H1 (cell line): ENCODE measurements at regions not wholly inside any gene's neighbourhood (a gene's known extent, or its start where the extent isn't known, plus 50 kb on each side); places are given as distances from the start of the nearest gene placed in this dataset.

Source experiments
- CTCF ChIA-PET: fragments of 300-600 bp; sonication (Branson Sonifier 250); formaldehyde crosslinking; loops from one replicate; lab custom pipeline; 2021; ENCODE audit not compliant: partially characterized antibody; lab: Charles Lee
- POLR2A ChIA-PET: fragments of 300-600 bp; sonication (Branson Sonifier 250); formaldehyde crosslinking; loops from one replicate; lab custom pipeline; 2021; ENCODE audit warnings: inconsistent platforms; ENCODE audit not compliant: partially characterized antibody; lab: Charles Lee
- DNase-seq, 2 experiments: peaks; one replicate each; pipeline versions ENCODE4 v3.0.0 to v3.0.0-alpha.2; 2010 to 2022; ENCODE audit warnings: low spot score in 2 of 2, low read depth in 1 of 2, mixed read lengths in 1 of 2
- FAIRE-seq: peaks from 2 replicates; lab custom pipeline; 2011; peaks lifted over from hg19 to GRCh38; lab: Jason Lieb, UNC
- H2AFZ ChIP-seq: 2 replicates; pipeline ENCODE4 v1.8.1; 2012; ENCODE audit warnings: low read length, inconsistent platforms
- H2AK5ac ChIP-seq: 2 replicates; pipeline ENCODE4 v1.6.1; 2013; ENCODE audit warnings: low read depth, low read length
- H2BK120ac ChIP-seq: replicated peaks from 2 replicates; pipeline ENCODE3; 2013; ENCODE audit warnings: low read depth, low read length, inconsistent platforms
- H2BK12ac ChIP-seq: 2 replicates; pipeline ENCODE4 v1.6.1; 2013; ENCODE audit warnings: low read depth, low read length
- H2BK15ac ChIP-seq: 2 replicates; pipeline ENCODE4 v1.6.1; 2013; ENCODE audit warnings: low read length
- H2BK20ac ChIP-seq: 2 replicates; pipeline ENCODE4 v1.6.1; 2013; ENCODE audit warnings: low read length
- H2BK5ac ChIP-seq: 2 replicates; pipeline ENCODE4 v1.6.1; 2013; ENCODE audit warnings: low read depth, low read length
- H3K14ac ChIP-seq: 2 replicates; pipeline ENCODE4 v1.6.1; 2013; ENCODE audit warnings: inconsistent platforms; ENCODE audit not compliant: insufficient read length
- H3K18ac ChIP-seq: 2 replicates; pipeline ENCODE4 v1.6.1; 2013; ENCODE audit warnings: low read length; ENCODE audit errors: extremely low read depth
- H3K23ac ChIP-seq: 2 replicates; pipeline ENCODE4 v1.6.1; 2013; ENCODE audit warnings: inconsistent platforms; ENCODE audit not compliant: insufficient read length
- H3K23me2 ChIP-seq: 2 replicates; pipeline ENCODE4 v1.6.1; 2013; ENCODE audit warnings: low read depth, low read length
- H3K27ac ChIP-seq: 2 replicates; pipeline ENCODE4 v1.6.1; 2011; ENCODE audit warnings: low read depth, low read length, inconsistent platforms
- H3K27me3 ChIP-seq, 4 experiments: replicated peaks in 1 of 4; 1 replicate in 1 of 4; 2 replicates in 3 of 4; pipeline versions ENCODE4 v1.6.1 to v1.8.1; 2011 to 2013; ENCODE audit warnings: low read length in 3 of 4, mild to moderate bottlenecking in 3 of 4, inconsistent platforms in 2 of 4, mixed read lengths in 2 of 4, moderate library complexity in 1 of 4; ENCODE audit not compliant: control insufficient read depth in 3 of 4, insufficient read depth in 3 of 4; ENCODE audit errors: extremely low read depth in 1 of 4
- H3K36me3 ChIP-seq, 4 experiments: 2 replicates each; pipeline versions ENCODE4 v1.6.1 to v1.8.1; 2011 to 2013; ENCODE audit warnings: mild to moderate bottlenecking in 4 of 4, low read length in 3 of 4, moderate library complexity in 2 of 4, control low read depth in 1 of 4, inconsistent platforms in 1 of 4; ENCODE audit not compliant: insufficient read depth in 4 of 4, control insufficient read depth in 2 of 4
- H3K4ac ChIP-seq: replicated peaks from 2 replicates; pipeline ENCODE3; 2013; ENCODE audit warnings: low read length, low read depth, mixed read lengths, inconsistent platforms; ENCODE audit not compliant: insufficient read length
- H3K4me1 ChIP-seq, 4 experiments: replicated peaks in 1 of 4; 1 replicate in 1 of 4; 2 replicates in 3 of 4; pipeline versions ENCODE4 v1.6.1 to v1.8.1; 2011 to 2013; ENCODE audit warnings: low read length in 3 of 4, inconsistent platforms in 2 of 4, mixed read lengths in 1 of 4; ENCODE audit not compliant: insufficient read depth in 4 of 4, control insufficient read depth in 3 of 4
- H3K4me2 ChIP-seq, 2 experiments: 2 replicates each; pipeline versions ENCODE4 v1.6.1 to v1.8.1; 2011 to 2013; ENCODE audit warnings: low read depth in 2 of 2, low read length in 2 of 2, control low read depth in 1 of 2, inconsistent platforms in 1 of 2, mild to moderate bottlenecking in 1 of 2; ENCODE audit not compliant: insufficient read depth in 1 of 2
- H3K4me3 ChIP-seq, 4 experiments: fragments of 200-600, 300-600 bp in 1 of 4; sonication (generic), shearing (Covaris generic), sonication (Bioruptor Twin) in 1 of 4; 2 replicates each; pipeline versions ENCODE4 v1.5.1 to v1.8.1; 2011 to 2016; ENCODE audit warnings: low read length in 4 of 4, low read depth in 3 of 4, control low read depth in 2 of 4, inconsistent platforms in 2 of 4, mild to moderate bottlenecking in 2 of 4, mixed read lengths in 1 of 4, moderate library complexity in 1 of 4; ENCODE audit not compliant: insufficient read depth in 2 of 4; ENCODE audit errors: extremely low read depth in 1 of 4
- H3K56ac ChIP-seq: replicated peaks from 2 replicates; pipeline ENCODE3; 2013; ENCODE audit warnings: low read depth, mild to moderate bottlenecking, mixed read lengths, low read length, inconsistent platforms; ENCODE audit not compliant: insufficient read length
- H3K79me1 ChIP-seq: 2 replicates; pipeline ENCODE4 v1.6.1; 2013; ENCODE audit warnings: low read depth, low read length, control low read depth
- H3K79me2 ChIP-seq, 2 experiments: 2 replicates each; pipeline versions ENCODE4 v1.6.1 to v1.8.1; 2012 to 2013; ENCODE audit warnings: low read length in 2 of 2, mild to moderate bottlenecking in 2 of 2, inconsistent platforms in 1 of 2; ENCODE audit not compliant: insufficient read depth in 2 of 2, control insufficient read depth in 1 of 2
- H3K9ac ChIP-seq, 4 experiments: replicated peaks in 1 of 4; 1 replicate in 1 of 4; 2 replicates in 3 of 4; pipeline versions ENCODE4 v1.6.1 to v1.8.1; 2011 to 2013; ENCODE audit warnings: low read depth in 3 of 4, low read length in 3 of 4, control low read depth in 2 of 4, mild to moderate bottlenecking in 2 of 4, moderate library complexity in 2 of 4, inconsistent platforms in 1 of 4; ENCODE audit errors: extremely low read depth in 1 of 4
- H3K9me3 ChIP-seq, 2 experiments: 2 replicates each; pipeline versions ENCODE4 v1.6.1 to v1.8.1; 2012 to 2013; ENCODE audit warnings: mild to moderate bottlenecking in 2 of 2, moderate library complexity in 2 of 2, control low read depth in 1 of 2, inconsistent platforms in 1 of 2, low read depth in 1 of 2, low read length in 1 of 2, mixed read lengths in 1 of 2; ENCODE audit not compliant: insufficient read depth in 2 of 2
- H4K20me1 ChIP-seq, 2 experiments: replicated peaks in 1 of 2; 2 replicates each; pipeline versions ENCODE3 to v1.8.1; 2011 to 2013; ENCODE audit warnings: inconsistent platforms in 2 of 2, low read length in 2 of 2, mild to moderate bottlenecking in 1 of 2; ENCODE audit not compliant: insufficient read depth in 2 of 2, control insufficient read depth in 1 of 2
- H4K5ac ChIP-seq: 2 replicates; pipeline ENCODE4 v1.6.1; 2013; ENCODE audit warnings: low read length, low read depth, mixed read lengths, inconsistent platforms; ENCODE audit not compliant: insufficient read length
- H4K8ac ChIP-seq: 2 replicates; pipeline ENCODE4 v1.8.0; 2013; ENCODE audit warnings: mild to moderate bottlenecking, moderate library complexity, low read length, inconsistent platforms; ENCODE audit not compliant: insufficient read depth; ENCODE audit errors: extremely low read depth
- H4K91ac ChIP-seq: replicated peaks from 2 replicates; pipeline ENCODE3; 2013; ENCODE audit warnings: low read length, mixed read lengths, inconsistent platforms; ENCODE audit not compliant: insufficient read length
- BCL11A ChIP-seq, 2 experiments: IDR thresholded peaks; one replicate each; pipeline ENCODE4 v1.6.1; 2011; ENCODE audit warnings: low read depth in 2 of 2, low read length in 2 of 2, mild to moderate bottlenecking in 2 of 2
- BRCA1 ChIP-seq: IDR thresholded peaks from 2 replicates; pipeline ENCODE4 v1.6.1; 2012; ENCODE audit warnings: low read depth, low read length, improper control_type of control experiment
- CBX5 ChIP-seq: fragments of 300-800, 300-1000 bp; sonication (generic); IDR thresholded peaks from 2 replicates; pipeline ENCODE4 v1.7.1; 2016; ENCODE audit warnings: antibody characterized with exemption, low read length, low read depth
- CHD1 ChIP-seq: IDR thresholded peaks from 2 replicates; pipeline ENCODE4 v1.6.1; 2012; ENCODE audit warnings: low read depth, low read length, improper control_type of control experiment
- CHD2 ChIP-seq: IDR thresholded peaks from 2 replicates; pipeline ENCODE4 v1.6.1; 2012; ENCODE audit warnings: low read length, improper control_type of control experiment
- EZH2 ChIP-seq: fragments of 200-600 bp; sonication (generic); IDR thresholded peaks from 2 replicates; pipeline ENCODE4 v1.7.1; 2012; ENCODE audit warnings: low read depth, mild to moderate bottlenecking, moderate library complexity, low read length, inconsistent platforms; ENCODE audit not compliant: severe bottlenecking
- FOSL1 ChIP-seq: IDR thresholded peaks from 2 replicates; pipeline ENCODE4 v1.6.1; 2011; ENCODE audit warnings: mild to moderate bottlenecking, low read depth, low read length, moderate library complexity; ENCODE audit not compliant: insufficient read depth
- HDAC2 ChIP-seq, 2 experiments: fragments of 300-600 bp in 1 of 2; sonication (generic) in 1 of 2; IDR thresholded peaks; 2 replicates each; pipeline ENCODE4 v1.6.1; 2011 to 2012; ENCODE audit warnings: low read depth in 2 of 2, low read length in 2 of 2, mild to moderate bottlenecking in 2 of 2, moderate library complexity in 2 of 2, borderline replicate concordance in 1 of 2, inconsistent platforms in 1 of 2
- POLR2AphosphoS5 ChIP-seq: IDR thresholded peaks from 2 replicates; pipeline ENCODE4 v1.6.1; 2011; ENCODE audit warnings: low read depth, low read length
- POU5F1 ChIP-seq: IDR thresholded peaks from 2 replicates; pipeline ENCODE4 v1.6.1; 2011; ENCODE audit warnings: low read depth, mild to moderate bottlenecking, low read length, moderate library complexity
- SIRT6 ChIP-seq: IDR thresholded peaks from one replicate; pipeline ENCODE4 v1.7.1; 2012; ENCODE audit warnings: low read length, inconsistent platforms
- SP1 ChIP-seq: IDR thresholded peaks from 2 replicates; pipeline ENCODE4 v1.6.1; 2011; ENCODE audit warnings: low read depth, low read length
- TCF12 ChIP-seq: IDR thresholded peaks from 2 replicates; pipeline ENCODE4 v1.6.1; 2011; ENCODE audit warnings: low read depth, mild to moderate bottlenecking, low read length
- WGBS, 2 experiments: shearing (Covaris generic) in 1 of 2; methylation state at CpG; one replicate each; pipeline versions ENCODE4 v1.1.6 to v1.1.7; 2013 to 2015; ENCODE audit warnings: low lambda C conversion rate in 2 of 2, mixed read lengths in 2 of 2, inconsistent platforms in 1 of 2, low coverage in 1 of 2, missing lambda C conversion rate in 1 of 2; ENCODE audit not compliant: insufficient replicate concordance in 2 of 2, insufficient coverage in 1 of 2, insufficient read length in 1 of 2; ENCODE audit errors: extremely low coverage in 1 of 2, missing lambda C conversion rate in 1 of 2; 5-methylcytosine and 5-hydroxymethylcytosine counted together

- Histone ChIP-seq H3K4me2 (no peak overlapping the region), H2BK20ac (no peak overlapping the region), H2BK120ac (no peak overlapping the region), H3K4me3 (no peak overlapping the region), H4K8ac (no peak overlapping the region), H3K23ac (no peak overlapping the region), H2AK5ac (no peak overlapping the region), H3K4ac (no peak overlapping the region), H3K27me3 (no peaks in the 10 kb centered on the region), H3K36me3 (peaks cover 0 to 8% (median 5%) of the 10 kb centered on the region in 4 experiments; a peak in 4 of 8 replicates), H3K79me1 (no peaks in the 10 kb centered on the region), H3K18ac (no peak overlapping the region), H2BK12ac (no peak overlapping the region), H3K79me2 (no peaks in the 10 kb centered on the region), H4K20me1 (peaks cover 0 to 2% of the 10 kb centered on the region in 2 experiments), H3K4me1 (no peaks in the 10 kb centered on the region), H4K91ac (no peak overlapping the region), H3K9me3 (no peaks in the 10 kb centered on the region), H4K5ac (no peak overlapping the region), H3K27ac (no peak overlapping the region), H3K9ac (no peak overlapping the region), H2AFZ (no peak overlapping the region), H2BK5ac (no peak overlapping the region), H3K23me2 (no peaks in the 10 kb centered on the region), H3K56ac (no peak overlapping the region), H3K14ac (no peak overlapping the region), H2BK15ac (no peak overlapping the region)
- 91% methylated on average over 1 of the region's 1 CpG; no CpG with 5 or more reads in 1 of the 2 experiments for WGBS, 2 experiments
- FAIRE-seq (no peak), DNase-seq (no peak)
- no peak for TF ChIP-seq EZH2
- no peak for TF ChIP-seq BRCA1
- no peak for TF ChIP-seq POLR2AphosphoS5
- TF ChIP-seq BCL11A (IDR thresholded peaks at IDR 0.05; ENCODE audit: low read depth in 2 of 2, low read length in 2 of 2), result no peak
- TF ChIP-seq CHD2, result no peak
- TF ChIP-seq TCF12, result no peak
- no peak for TF ChIP-seq SIRT6
- TF ChIP-seq SP1, result no peak
- TF ChIP-seq FOSL1, result no peak
- TF ChIP-seq CHD1, result no peak
- no peak for TF ChIP-seq POU5F1
- TF ChIP-seq HDAC2 (IDR thresholded peaks at IDR 0.05; ENCODE audit: borderline replicate concordance in 1 of 2, low read depth in 2 of 2, low read length in 2 of 2), result no peak
- no peak for TF ChIP-seq CBX5
- ChIA-PET CTCF (interaction anchor here (0.8 to 2.7 kb wide), 5 partner anchors 9 to 107 kb away, joined by 3 to 10 read pairs (median 3); no protein-coding TSS in a partner anchor), POLR2A (no interaction called here)
Measured at GRCh38 chr3:159896543-159896942, 92.1 kb upstream of the IL12A start.
